HepG2 (cell line): ENCODE measurements at regions not wholly inside any gene's neighbourhood (a gene's known extent, or its start where the extent isn't known, plus 50 kb on each side); places are given as distances from the start of the nearest gene placed in this dataset.

Source experiments
- ARID5B ChIP-seq: IDR thresholded peaks from 2 replicates; pipeline ENCODE4 v1.4.0; 2020; ENCODE audit warnings: mild to moderate bottlenecking, missing genetic modification reagents
- ATF2 ChIP-seq: sonication (generic); formaldehyde crosslinking; IDR thresholded peaks from 2 replicates; pipeline ENCODE4 v1.4.0; 2020; ENCODE audit warnings: missing genetic modification reagents
- CREB1 ChIP-seq, 2 experiments: fragments of 450-650 bp in 1 of 2; IDR thresholded peaks; 2 replicates each; pipeline ENCODE4 v1.6.1; 2016 to 2017; ENCODE audit warnings: control low read depth in 1 of 2, mild to moderate bottlenecking in 1 of 2, missing compliant biosample characterization in 1 of 2, missing genetic modification characterization in 1 of 2
- FOXA3 ChIP-seq: IDR thresholded peaks from 2 replicates; pipeline ENCODE4 v1.6.1; 2016; ENCODE audit warnings: missing genetic modification reagents, missing compliant biosample characterization
- HDAC2 ChIP-seq: sonication (generic); formaldehyde crosslinking; IDR thresholded peaks from 2 replicates; pipeline ENCODE4 v1.4.0; 2020; ENCODE audit warnings: missing genetic modification reagents
- HMG20A ChIP-seq: IDR thresholded peaks from 2 replicates; pipeline ENCODE4 v1.6.1; 2016; ENCODE audit warnings: borderline replicate concordance
- HOMEZ ChIP-seq: IDR thresholded peaks from 2 replicates; pipeline ENCODE4 v1.6.1; 2016; ENCODE audit warnings: low read depth
- HOXA3 ChIP-seq: sonication (generic); formaldehyde crosslinking; IDR thresholded peaks from 2 replicates; pipeline ENCODE4 v1.5.0; 2020; ENCODE audit warnings: missing genetic modification reagents
- IRF2 ChIP-seq: IDR thresholded peaks from 2 replicates; pipeline ENCODE4 v1.6.1; 2018; ENCODE audit warnings: missing genetic modification reagents, missing compliant biosample characterization
- KAT8 ChIP-seq: IDR thresholded peaks from 2 replicates; pipeline ENCODE4 v1.6.1; 2016; ENCODE audit warnings: missing genetic modification reagents, missing compliant biosample characterization
- NCOA2 ChIP-seq: sonication (generic); formaldehyde crosslinking; IDR thresholded peaks from 2 replicates; pipeline ENCODE4 v1.8.0; 2022; ENCODE audit warnings: inconsistent platforms
- NR2F1 ChIP-seq, 2 experiments: fragments of 450-650 bp in 1 of 2; formaldehyde crosslinking in 1 of 2; IDR thresholded peaks; 2 replicates each; pipeline versions ENCODE4 v1.5.0 to v1.6.1; 2016 to 2020; ENCODE audit warnings: mild to moderate bottlenecking in 1 of 2, missing compliant biosample characterization in 1 of 2, missing genetic modification reagents in 1 of 2, moderate library complexity in 1 of 2
- NR2F6 ChIP-seq, 2 experiments: IDR thresholded peaks; 2 replicates each; pipeline ENCODE4 v1.6.1; 2016; ENCODE audit warnings: antibody characterized with exemption in 1 of 2, mild to moderate bottlenecking in 1 of 2
- RBFOX2 ChIP-seq: fragments of 200-400 bp; formaldehyde crosslinking; IDR thresholded peaks from 2 replicates; pipeline ENCODE4 v1.6.1; 2017; ENCODE audit warnings: low read depth, mild to moderate bottlenecking, low read length
- SAFB2 ChIP-seq: sonication (generic); formaldehyde crosslinking; IDR thresholded peaks from 2 replicates; pipeline ENCODE4 v1.5.1; 2020; ENCODE audit warnings: missing genetic modification reagents, low read depth, mild to moderate bottlenecking, borderline replicate concordance
- SKI ChIP-seq: fragments of 450-650 bp; IDR thresholded peaks from one replicate; pipeline ENCODE4 v1.6.1; 2018; ENCODE audit warnings: mild to moderate bottlenecking; ENCODE audit not compliant: partially characterized antibody
- SPEN ChIP-seq: sonication (generic); formaldehyde crosslinking; IDR thresholded peaks from 2 replicates; pipeline ENCODE4 v1.5.1; 2020; ENCODE audit warnings: low read depth, mild to moderate bottlenecking, missing genetic modification reagents
- TEAD3 ChIP-seq: optimal IDR thresholded peaks from 2 replicates; pipeline ENCODE3; 2016; ENCODE audit warnings: borderline replicate concordance
- TGIF2 ChIP-seq: IDR thresholded peaks from 2 replicates; pipeline ENCODE4 v1.6.1; 2016; ENCODE audit warnings: control low read depth, missing compliant biosample characterization
- ZBTB21 ChIP-seq: sonication (generic); formaldehyde crosslinking; IDR thresholded peaks from 2 replicates; pipeline ENCODE4 v1.4.0; 2020; ENCODE audit warnings: missing genetic modification reagents
- ZFP1 ChIP-seq: IDR thresholded peaks from 2 replicates; pipeline ENCODE4 v1.6.1; 2016
- ZGPAT ChIP-seq: IDR thresholded peaks from 2 replicates; pipeline ENCODE4 v1.6.1; 2016; ENCODE audit warnings: mild to moderate bottlenecking
- ZKSCAN8 ChIP-seq: IDR thresholded peaks from 2 replicates; pipeline ENCODE4 v1.6.1; 2016; ENCODE audit warnings: borderline replicate concordance, missing genetic modification reagents, missing compliant biosample characterization
- ZMYM4 ChIP-seq: sonication (generic); formaldehyde crosslinking; IDR thresholded peaks from 2 replicates; pipeline ENCODE4 v1.8.1; 2023; ENCODE audit warnings: mild to moderate bottlenecking, missing genetic modification reagents
- ZNF546 ChIP-seq: sonication (generic); formaldehyde crosslinking; conservative IDR thresholded peaks from 2 replicates; pipeline ENCODE4 v1.8.1; 2023; ENCODE audit warnings: mild to moderate bottlenecking, missing genetic modification reagents

GRCh38 chr10:44245601-44245938 lies 139.3 kb downstream of the CXCL12 start (continued):
- TF ChIP-seq ARID5B, result peak; percentile 93
- TF ChIP-seq KAT8 (CRISPR knock-in tag), result peak; percentile 71; the same call in 1 of the 2 replicates
- 0 out of 2 replicates have a peak, but pooled peaks have one; percentile 34 for TF ChIP-seq ZFP1 (CRISPR knock-in tag)
- no peak for TF ChIP-seq ZNF546 (CRISPR knock-in tag)
- no peak for TF ChIP-seq SAFB2 (CRISPR knock-in tag)
- peak; percentile 49 for TF ChIP-seq NR2F6 (IDR thresholded peaks at IDR 0.05)
- peak; percentile 80 for TF ChIP-seq NR2F6 (CRISPR knock-in tag; IDR thresholded peaks at IDR 0.05)
- peak; percentile 91 for TF ChIP-seq TEAD3 (CRISPR knock-in tag)
- TF ChIP-seq HMG20A (CRISPR knock-in tag), result peak; percentile 86; the same call in 1 of the 2 replicates
- peak; percentile 99 for TF ChIP-seq ATF2 (CRISPR knock-in tag)
- peak; percentile 71 for TF ChIP-seq SKI
- TF ChIP-seq CREB1 (IDR thresholded peaks at IDR 0.05), result peak; percentile 83
- TF ChIP-seq CREB1 (CRISPR knock-in tag; IDR thresholded peaks at IDR 0.05), result peak; percentile 88
- peak; percentile 95 for TF ChIP-seq NCOA2 (CRISPR knock-in tag)
- TF ChIP-seq ZGPAT (CRISPR knock-in tag), result peak; percentile 59; the same call in 1 of the 2 replicates
- TF ChIP-seq HOXA3 (CRISPR knock-in tag), result peak; percentile 56; the same call in 1 of the 2 replicates
- TF ChIP-seq HOMEZ (CRISPR knock-in tag), result peak; percentile 66; the same call in 1 of the 2 replicates
- peak; percentile 47 for TF ChIP-seq IRF2 (CRISPR knock-in tag)
- peak; percentile 38; the same call in 1 of the 2 replicates for TF ChIP-seq RBFOX2
- peak; percentile 91 for TF ChIP-seq FOXA3 (CRISPR knock-in tag)
- TF ChIP-seq ZBTB21 (CRISPR knock-in tag), result peak; percentile 98
- peak; percentile 54 for TF ChIP-seq HDAC2 (CRISPR knock-in tag)
- no peak for TF ChIP-seq SPEN (CRISPR knock-in tag)
- peak; percentile 48; the same call in 1 of the 2 replicates for TF ChIP-seq TGIF2
- 0 out of 2 replicates have a peak, but pooled peaks have one; percentile 32 for TF ChIP-seq ZMYM4
- TF ChIP-seq NR2F1 (CRISPR knock-in tag; IDR thresholded peaks at IDR 0.05), result peak in 1 of 2 experiments; percentile 44; a peak in 1 of 4 replicates
- TF ChIP-seq ZKSCAN8 (CRISPR knock-in tag), result peak; percentile 67; the same call in 1 of the 2 replicates
